ENCODE measurements at regions not wholly inside any gene's neighbourhood (a gene's known extent, or its start where the extent isn't known, plus 50 kb on each side); places are given as distances from the start of the nearest gene placed in this dataset.

GRCh38 chr20:19866070-19866469, 108.0 kb downstream of the RIN2 start:
- TF ChIP-seq CTCF (IDR thresholded peaks at IDR 0.05; ENCODE audit: low read depth, low read length) (no peak), MAX (IDR thresholded peaks at IDR 0.05; ENCODE audit: low read depth, low read length) (no peak), POLR2A (IDR thresholded peaks at IDR 0.05; ENCODE audit: extremely low read depth, insufficient read length) (no peak), MYC (IDR thresholded peaks at IDR 0.05; ENCODE audit: low read depth, low read length) (no peak)
- DNase-seq (ENCODE audit: low read depth): no peak
- no peak overlapping the region for H3K4me3 ChIP-seq (ENCODE audit: low read depth, low read length)

- TF ChIP-seq MAX (IDR thresholded peaks at IDR 0.05; ENCODE audit: low read depth, low read length) (no peak), POLR2A (IDR thresholded peaks at IDR 0.05; ENCODE audit: extremely low read depth, insufficient read length) (no peak), CTCF (IDR thresholded peaks at IDR 0.05; ENCODE audit: low read depth, low read length) (no peak), MYC (IDR thresholded peaks at IDR 0.05; ENCODE audit: low read depth, low read length) (no peak)
- DNase-seq (ENCODE audit: low read depth): peak; percentile 40
These were observed 109.0 kb downstream of the RIN2 start for GRCh38 chr20:19867074-19867473.

GRCh38 chr20:19867940-19868371, 109.9 kb downstream of the RIN2 start:
- H3K4me3 ChIP-seq (ENCODE audit: low read depth, low read length): peak overlapping the region; percentile 9
- peak; percentile 93 for DNase-seq (ENCODE audit: low read depth)
- no peak for TF ChIP-seq POLR2A (IDR thresholded peaks at IDR 0.05; ENCODE audit: extremely low read depth, insufficient read length)
- peak; percentile 82 for TF ChIP-seq MYC (IDR thresholded peaks at IDR 0.05; ENCODE audit: low read depth, low read length)
- peak; percentile 75 for TF ChIP-seq MAX (IDR thresholded peaks at IDR 0.05; ENCODE audit: low read depth, low read length)
- no peak for TF ChIP-seq CTCF (IDR thresholded peaks at IDR 0.05; ENCODE audit: low read depth, low read length)

More at GRCh38 chr20:19867074-19867473, 109.0 kb downstream of the RIN2 start:
- H3K4me3 ChIP-seq (ENCODE audit: low read depth, low read length): no peak overlapping the region

GRCh38 chr20:19868441-19868840, 110.4 kb downstream of the RIN2 start:
- TF ChIP-seq MAX (IDR thresholded peaks at IDR 0.05; ENCODE audit: low read depth, low read length) (no peak; the same call in 1 of the 2 replicates), MYC (IDR thresholded peaks at IDR 0.05; ENCODE audit: low read depth, low read length) (peak; percentile 1; the same call in 1 of the 2 replicates), CTCF (IDR thresholded peaks at IDR 0.05; ENCODE audit: low read depth, low read length) (no peak)
- H3K4me3 ChIP-seq (ENCODE audit: low read depth, low read length): peak overlapping the region; percentile 9
- peak; percentile 88 for DNase-seq (ENCODE audit: low read depth)

GRCh38 chr20:19872001-19872400, 113.9 kb downstream of the RIN2 start:
- TF ChIP-seq MAX (IDR thresholded peaks at IDR 0.05; ENCODE audit: low read depth, low read length) (no peak), POLR2A (IDR thresholded peaks at IDR 0.05; ENCODE audit: extremely low read depth, insufficient read length) (no peak), CTCF (IDR thresholded peaks at IDR 0.05; ENCODE audit: low read depth, low read length) (no peak), MYC (IDR thresholded peaks at IDR 0.05; ENCODE audit: low read depth, low read length) (no peak)
- DNase-seq (ENCODE audit: low read depth): peak; percentile 21
- H3K4me3 ChIP-seq (ENCODE audit: low read depth, low read length): no peak overlapping the region
